H9 (cell line): ENCODE measurements at regions not wholly inside any gene's neighbourhood (a gene's known extent, or its start where the extent isn't known, plus 50 kb on each side); places are given as distances from the start of the nearest gene placed in this dataset.

Source experiments
- DNase-seq: peaks from one replicate; pipeline ENCODE4 v3.0.0-alpha.2; 2017
- H2AFZ ChIP-seq: one replicate; pipeline ENCODE4 v1.6.1; 2013; ENCODE audit warnings: mild to moderate bottlenecking, low read length, control low read depth, moderate library complexity
- H2AK5ac ChIP-seq: 2 replicates; pipeline ENCODE4 v1.6.1; 2013; ENCODE audit warnings: low read length, control low read depth, mixed read lengths; ENCODE audit not compliant: insufficient read length
- H2BK120ac ChIP-seq: one replicate; pipeline ENCODE4 v1.6.1; 2013; ENCODE audit warnings: low read depth, mild to moderate bottlenecking, low read length, control low read depth, inconsistent platforms; ENCODE audit not compliant: poor library complexity, severe bottlenecking
- H2BK12ac ChIP-seq: 2 replicates; pipeline ENCODE4 v1.6.1; 2013; ENCODE audit warnings: low read length, control low read depth, mixed read lengths, low read depth; ENCODE audit not compliant: insufficient read length
- H2BK15ac ChIP-seq: 2 replicates; pipeline ENCODE4 v1.6.1; 2013; ENCODE audit warnings: low read depth, low read length, control low read depth
- H2BK20ac ChIP-seq: one replicate; pipeline ENCODE4 v1.6.1; 2013; ENCODE audit warnings: low read depth, mild to moderate bottlenecking, low read length, control low read depth, inconsistent platforms; ENCODE audit not compliant: poor library complexity, severe bottlenecking
- H2BK5ac ChIP-seq: 2 replicates; pipeline ENCODE4 v1.6.1; 2013; ENCODE audit warnings: low read length, control low read depth, mixed read lengths; ENCODE audit not compliant: insufficient read length
- H3K14ac ChIP-seq: 2 replicates; pipeline ENCODE4 v1.6.1; 2013; ENCODE audit warnings: low read length, control low read depth; ENCODE audit not compliant: insufficient read depth
- H3K18ac ChIP-seq: 2 replicates; pipeline ENCODE4 v1.6.1; 2013; ENCODE audit warnings: low read depth, mild to moderate bottlenecking, mixed read lengths, low read length, control low read depth; ENCODE audit not compliant: insufficient read length
- H3K23ac ChIP-seq: 2 replicates; pipeline ENCODE4 v1.6.1; 2013; ENCODE audit warnings: low read length, control low read depth, mixed read lengths, low read depth; ENCODE audit not compliant: insufficient read length
- H3K23me2 ChIP-seq: 2 replicates; pipeline ENCODE4 v1.6.1; 2013; ENCODE audit warnings: low read depth, mild to moderate bottlenecking, mixed read lengths, low read length, control low read depth; ENCODE audit not compliant: insufficient read length, poor library complexity, severe bottlenecking
- H3K27ac ChIP-seq: 2 replicates; pipeline ENCODE4 v1.5.1; 2013; ENCODE audit warnings: low read length, control low read depth, mixed read lengths, low read depth; ENCODE audit not compliant: insufficient read length
- H3K27me3 ChIP-seq: 2 replicates; pipeline ENCODE4 v1.6.1; 2013; ENCODE audit warnings: low read length, control low read depth, inconsistent platforms; ENCODE audit not compliant: insufficient read depth
- H3K4ac ChIP-seq: 2 replicates; pipeline ENCODE4 v1.6.1; 2013; ENCODE audit warnings: low read depth, mild to moderate bottlenecking, control low read depth, inconsistent platforms, low read length, moderate library complexity
- H3K4me1 ChIP-seq: 2 replicates; pipeline ENCODE4 v1.6.1; 2013; ENCODE audit warnings: low read length, control low read depth, inconsistent platforms; ENCODE audit not compliant: insufficient read depth
- H3K4me2 ChIP-seq: 2 replicates; pipeline ENCODE4 v1.6.1; 2013; ENCODE audit warnings: low read length, control low read depth, mixed read lengths; ENCODE audit not compliant: insufficient read length, insufficient read depth
- H3K56ac ChIP-seq: 2 replicates; pipeline ENCODE4 v1.6.1; 2013; ENCODE audit warnings: low read depth, mild to moderate bottlenecking, mixed read lengths, low read length, control low read depth; ENCODE audit not compliant: insufficient read length
- H3K79me1 ChIP-seq: 2 replicates; pipeline ENCODE4 v1.6.1; 2013; ENCODE audit warnings: low read depth, mild to moderate bottlenecking, moderate library complexity, low read length, control low read depth, inconsistent platforms; ENCODE audit not compliant: insufficient read depth, poor library complexity, severe bottlenecking
- H3K79me2 ChIP-seq: 2 replicates; pipeline ENCODE4 v1.6.1; 2013; ENCODE audit warnings: low read length, control low read depth, inconsistent platforms; ENCODE audit not compliant: insufficient read depth
- H3K9ac ChIP-seq: 2 replicates; pipeline ENCODE4 v1.6.1; 2013; ENCODE audit warnings: low read length, control low read depth, mixed read lengths; ENCODE audit not compliant: insufficient read length; ENCODE audit errors: extremely low read depth
- H3K9me3 ChIP-seq: one replicate; pipeline ENCODE4 v1.6.1; 2013; ENCODE audit warnings: low read depth, low read length, inconsistent platforms; ENCODE audit not compliant: control insufficient read depth
- H3T11ph ChIP-seq: one replicate; pipeline ENCODE4 v1.6.1; 2013; ENCODE audit warnings: mild to moderate bottlenecking, low read length, control low read depth, inconsistent platforms
- H4K20me1 ChIP-seq: one replicate; pipeline ENCODE4 v1.6.1; 2013; ENCODE audit not compliant: control insufficient read depth, insufficient read length, insufficient read depth
- H4K5ac ChIP-seq: 2 replicates; pipeline ENCODE4 v1.6.1; 2013; ENCODE audit warnings: low read depth, mild to moderate bottlenecking, mixed read lengths, low read length, control low read depth; ENCODE audit not compliant: insufficient read length
- H4K8ac ChIP-seq: replicated peaks from 2 replicates; pipeline ENCODE4 v1.6.1; 2013; ENCODE audit warnings: low read length, control low read depth, mixed read lengths, low read depth; ENCODE audit not compliant: insufficient read length
- H4K91ac ChIP-seq: 2 replicates; pipeline ENCODE4 v1.6.1; 2013; ENCODE audit warnings: low read depth, mild to moderate bottlenecking, moderate library complexity, mixed read lengths, low read length, control low read depth; ENCODE audit not compliant: insufficient read length
- H3K27ac Mint-ChIP-seq, 3 experiments: 2 replicates in 2 of 3; 3 replicates in 1 of 3; pipeline ENCODE4 v1.8.0; 2020 to 2021; ENCODE audit warnings: mixed read lengths in 3 of 3, mild to moderate bottlenecking in 1 of 3, moderate library complexity in 1 of 3
- H3K27me3 Mint-ChIP-seq: 2 replicates; pipeline ENCODE4 v1.8.0; 2021; ENCODE audit warnings: low read depth, mild to moderate bottlenecking, moderate library complexity, mixed read lengths
- H3K36me3 Mint-ChIP-seq, 3 experiments: 2 replicates in 2 of 3; 3 replicates in 1 of 3; pipeline ENCODE4 v1.8.0; 2020 to 2021; ENCODE audit warnings: low read depth in 3 of 3, mixed read lengths in 3 of 3; ENCODE audit not compliant: insufficient read depth in 1 of 3
- H3K4me1 Mint-ChIP-seq, 2 experiments: 2 replicates each; pipeline ENCODE4 v1.8.0; 2020; ENCODE audit warnings: mixed read lengths in 2 of 2
- H3K4me3 Mint-ChIP-seq, 2 experiments: 2 replicates in 1 of 2; 3 replicates in 1 of 2; pipeline ENCODE4 v1.8.0; 2020 to 2021; ENCODE audit warnings: mild to moderate bottlenecking in 2 of 2, mixed read lengths in 2 of 2, moderate library complexity in 1 of 2
- H3K9me3 Mint-ChIP-seq, 2 experiments: 2 replicates in 1 of 2; 3 replicates in 1 of 2; pipeline ENCODE4 v1.8.0; 2020; ENCODE audit warnings: mild to moderate bottlenecking in 2 of 2, mixed read lengths in 2 of 2, moderate library complexity in 1 of 2
- CTCF ChIP-seq: fragments of 200-600 bp; sonication (generic); conservative IDR thresholded peaks from 3 replicates; pipeline ENCODE4 v1.8.0; 2021; ENCODE audit warnings: antibody characterized with exemption, mild to moderate bottlenecking
- WGBS: extraction: QIAGEN DNeasy Blood & Tissue Kit; methylation state at CpG from one replicate; pipeline ENCODE4 v1.1.7; 2013; ENCODE audit warnings: missing lambda C conversion rate, low lambda C conversion rate, mixed read lengths; ENCODE audit not compliant: insufficient read length; ENCODE audit errors: extremely low coverage; 5-methylcytosine and 5-hydroxymethylcytosine counted together

GRCh38 chr5:176716320-176716719, 69.0 kb downstream of the TSPAN17 start:
- no peaks in the 10 kb centered on the region for H4K20me1 ChIP-seq
- H4K5ac ChIP-seq, result no peak overlapping the region
- no peak overlapping the region for H3K4ac ChIP-seq
- H3K23ac ChIP-seq, result no peak overlapping the region
- no peak overlapping the region for H3K27ac ChIP-seq
- no peak overlapping the region for H4K91ac ChIP-seq
- no peak overlapping the region for H3K4me3 Mint-ChIP-seq
- DNase-seq, result no peak
- H3K23me2 ChIP-seq, result no peaks in the 10 kb centered on the region
- H3K9ac ChIP-seq, result no peak overlapping the region
- H3K18ac ChIP-seq, result no peak overlapping the region
- H3K27me3 ChIP-seq, result no peaks in the 10 kb centered on the region
- peaks cover 27 to 38% of the 10 kb centered on the region in 2 experiments for H3K4me1 Mint-ChIP-seq
- H3K36me3 Mint-ChIP-seq, result peaks cover 4 to 9% (median 8%) of the 10 kb centered on the region in 3 experiments; a peak in 5 of 7 replicates
- H3K79me1 ChIP-seq, result no peaks in the 10 kb centered on the region
- H2AFZ ChIP-seq, result no peak overlapping the region
- H3K9me3 ChIP-seq, result no peaks in the 10 kb centered on the region
- no peak overlapping the region for H2BK20ac ChIP-seq
- H2AK5ac ChIP-seq, result no peak overlapping the region
- no peak overlapping the region for H3K4me2 ChIP-seq
- no peak overlapping the region for H2BK120ac ChIP-seq
- H2BK5ac ChIP-seq, result no peak overlapping the region
- no peak overlapping the region for H3K56ac ChIP-seq
- H4K8ac ChIP-seq, result no peak overlapping the region
- no peak overlapping the region for H2BK15ac ChIP-seq
- no peak for TF ChIP-seq CTCF
- H2BK12ac ChIP-seq, result no peak overlapping the region
- no peak overlapping the region for H3K27ac Mint-ChIP-seq
- H3T11ph ChIP-seq, result no peak overlapping the region
- H3K9me3 Mint-ChIP-seq, result peaks cover 15 to 18% of the 10 kb centered on the region in 2 experiments
- WGBS, result no CpG with 5 or more reads among the region's 4 CpGs
- H3K27me3 Mint-ChIP-seq, result peaks cover 18% of the 10 kb centered on the region
- H3K14ac ChIP-seq, result no peak overlapping the region
- H3K79me2 ChIP-seq, result no peaks in the 10 kb centered on the region
- H3K4me1 ChIP-seq, result peaks cover 5% of the 10 kb centered on the region; the same call in 1 of the 2 replicates
